ENCODE measurements at regions not wholly inside any gene's neighbourhood (a gene's known extent, or its start where the extent isn't known, plus 50 kb on each side); places are given as distances from the start of the nearest gene placed in this dataset.
"Not testable (repeated sequence)": the region's sequence is repeated elsewhere in the genome, so short reads cannot be mapped to it uniquely, and the experiment has no call there.

GRCh38 chr6:102815207-102815606 is 1421.7 kb downstream of the GRIK2 start:
- no peak for DNase-seq

GRCh38 chr6:102813489-102814275 is 1420.2 kb downstream of the GRIK2 start:
- DNase-seq: no peak

GRCh38 chr6:102812242-102812641 is 1418.7 kb downstream of the GRIK2 start:
- no peak for DNase-seq

- not testable (repeated sequence) for DNase-seq
These were observed 1415.5 kb downstream of the GRIK2 start for GRCh38 chr6:102808944-102809505.

GRCh38 chr6:102799051-102799450 is 1405.5 kb downstream of the GRIK2 start:
- no peak for DNase-seq

GRCh38 chr6:102798636-102799035 is 1405.1 kb downstream of the GRIK2 start:
- no peak for DNase-seq

- no peak for DNase-seq
These were observed 1400.2 kb downstream of the GRIK2 start for GRCh38 chr6:102793752-102794151.

- no peak for DNase-seq
These were observed 1380.8 kb downstream of the GRIK2 start for GRCh38 chr6:102774326-102774725.

- DNase-seq: no peak
These were observed 1380.1 kb downstream of the GRIK2 start for GRCh38 chr6:102773636-102774035.

- no peak for DNase-seq
These were observed 1373.5 kb downstream of the GRIK2 start for GRCh38 chr6:102766963-102767362.

- DNase-seq: no peak
These were observed 1370.8 kb downstream of the GRIK2 start for GRCh38 chr6:102764317-102764716.

GRCh38 chr6:102763891-102764290 is 1370.4 kb downstream of the GRIK2 start:
- no peak for DNase-seq

GRCh38 chr6:102761872-102762271 is 1368.4 kb downstream of the GRIK2 start:
- DNase-seq: no peak

GRCh38 chr6:102759415-102759814 is 1365.9 kb downstream of the GRIK2 start:
- DNase-seq: no peak

GRCh38 chr6:102758536-102758935 is 1365.0 kb downstream of the GRIK2 start:
- DNase-seq: not testable (repeated sequence)

GRCh38 chr6:102749210-102749971 is 1355.9 kb downstream of the GRIK2 start:
- no peak for DNase-seq

GRCh38 chr6:102746941-102747340 is 1353.4 kb downstream of the GRIK2 start:
- DNase-seq: no peak

GRCh38 chr6:102742754-102743356 is 1349.3 kb downstream of the GRIK2 start:
- no peak for DNase-seq

GRCh38 chr6:102742028-102742427 is 1348.5 kb downstream of the GRIK2 start:
- DNase-seq: no peak

- no peak for DNase-seq
These were observed 1343.4 kb downstream of the GRIK2 start for GRCh38 chr6:102736941-102737368.

- no peak for DNase-seq
These were observed 1339.4 kb downstream of the GRIK2 start for GRCh38 chr6:102732898-102733297.

- DNase-seq: not testable (repeated sequence)
These were observed 1328.6 kb downstream of the GRIK2 start for GRCh38 chr6:102722086-102722485.
